Stimulated activated naive CD4-positive, alpha-beta T cell (primary cell): ENCODE measurements at regions not wholly inside any gene's neighbourhood (a gene's known extent, or its start where the extent isn't known, plus 50 kb on each side); places are given as distances from the start of the nearest gene placed in this dataset.

Experiments
- DNase-seq, 6 experiments: peaks; one replicate each; lab custom pipeline; 2025; lab: John Stamatoyannopoulos, UW

DNA sequence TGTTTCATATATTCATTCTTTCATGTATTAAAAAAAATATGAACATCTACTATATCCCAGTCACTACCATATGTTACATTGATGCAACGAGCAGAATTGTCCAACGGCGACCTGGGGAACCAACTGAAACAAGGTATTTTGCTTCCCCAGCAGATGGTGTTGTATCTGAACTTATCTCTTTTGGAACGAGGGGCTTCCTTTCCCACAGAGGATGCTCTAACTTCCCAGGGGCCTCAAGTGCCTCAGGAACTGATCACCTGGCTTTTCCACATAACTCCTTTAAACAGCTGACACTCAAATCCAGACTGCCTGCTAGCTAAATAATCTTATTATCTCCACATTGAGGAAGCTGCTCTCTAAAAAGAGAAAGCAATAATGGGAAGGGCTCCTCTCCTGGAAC, 259.3 kb downstream of the HTR7 start:
- DNase-seq: no peak

DNA sequence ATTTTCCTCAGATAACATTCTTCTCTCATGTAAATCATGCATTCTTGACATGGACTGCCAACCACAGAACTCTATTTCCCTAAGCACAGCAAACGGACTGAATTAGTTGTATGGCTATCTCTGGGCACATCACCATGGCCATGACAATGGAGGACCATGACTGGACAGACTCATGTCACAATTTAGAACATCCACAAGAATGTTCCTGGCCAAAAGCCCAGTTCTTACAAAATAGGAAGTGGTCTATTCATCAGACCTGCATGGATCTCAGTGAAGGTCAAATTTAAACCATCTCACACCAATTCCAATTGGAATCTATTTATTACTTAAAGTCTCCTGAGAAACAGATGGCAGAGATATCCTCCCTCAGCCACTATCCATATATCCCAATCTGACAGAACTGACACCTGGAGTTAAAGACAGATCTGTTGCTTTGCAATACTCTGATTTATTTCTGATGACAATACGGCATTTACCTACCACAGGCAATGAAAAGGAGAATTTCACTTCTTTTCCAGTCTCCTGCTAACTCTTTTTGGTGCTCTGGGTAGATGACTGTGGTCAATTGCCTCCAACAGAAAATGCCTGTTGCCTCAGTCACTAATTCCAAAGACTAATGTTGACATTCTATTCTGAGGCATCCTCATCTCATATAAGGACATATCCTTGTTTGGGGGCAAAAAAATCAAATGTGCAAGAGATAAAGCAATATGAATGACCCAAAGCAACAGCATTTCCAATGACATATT, 254.8 kb downstream of the HTR7 start:
- no peak for DNase-seq

DNA sequence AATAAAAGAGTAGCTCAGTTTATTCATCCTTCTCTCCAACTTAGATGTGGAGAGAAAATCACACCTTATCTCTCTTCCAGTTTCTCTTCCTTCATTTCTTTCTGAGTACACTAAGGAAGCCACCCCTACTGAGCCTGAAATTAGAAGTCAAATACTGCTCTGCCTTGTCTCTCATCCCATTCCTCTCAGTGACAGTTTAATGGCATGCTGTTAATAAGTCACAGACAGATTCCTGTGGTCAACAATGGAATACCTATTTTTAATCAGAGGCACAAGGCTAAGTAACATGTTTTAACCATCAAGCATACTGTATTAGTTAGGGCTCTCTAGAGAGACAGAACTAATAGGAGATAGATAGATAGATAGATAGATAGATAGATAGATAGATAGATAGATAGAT, 253.2 kb downstream of the HTR7 start:
- DNase-seq: no peak

DNA sequence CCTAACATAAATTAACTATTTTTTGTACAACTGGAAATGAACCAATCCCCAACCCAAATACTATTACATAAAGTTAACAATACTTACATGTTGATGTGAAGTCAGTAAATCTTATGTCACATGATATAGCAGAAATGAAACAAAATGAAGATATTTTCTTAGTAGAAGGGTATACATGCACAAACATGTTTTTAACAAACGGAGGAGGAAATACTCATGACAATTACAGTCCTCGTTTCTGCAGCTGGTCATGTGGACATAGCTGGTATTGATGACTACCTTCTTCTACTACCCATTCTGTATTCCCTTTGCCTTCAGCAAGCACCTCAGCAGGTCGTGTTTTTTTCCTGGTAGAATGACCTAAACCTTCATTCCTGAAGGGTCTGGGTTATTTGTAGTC, 252.3 kb downstream of the HTR7 start:
- no peak for DNase-seq

DNA sequence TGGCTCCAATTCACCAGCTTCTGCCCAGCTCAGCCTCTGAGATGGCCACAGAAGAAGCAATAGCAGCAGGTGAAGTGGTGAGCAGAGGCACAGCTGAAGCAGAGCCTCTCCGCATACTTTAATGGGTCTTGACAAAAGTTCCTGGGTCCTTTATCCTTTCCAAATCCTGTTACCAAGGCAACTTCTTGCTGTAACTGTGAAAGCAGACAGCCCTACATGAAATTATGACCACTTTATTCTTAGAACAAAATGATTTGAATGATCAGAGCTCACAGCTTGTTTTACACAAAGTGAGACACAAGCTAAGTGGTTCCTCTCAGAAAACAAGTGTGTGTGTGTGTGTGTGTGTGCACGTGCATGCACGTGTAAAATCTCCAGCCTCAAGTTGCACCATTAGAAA, 245.6 kb downstream of the HTR7 start:
- no peak for DNase-seq

DNA sequence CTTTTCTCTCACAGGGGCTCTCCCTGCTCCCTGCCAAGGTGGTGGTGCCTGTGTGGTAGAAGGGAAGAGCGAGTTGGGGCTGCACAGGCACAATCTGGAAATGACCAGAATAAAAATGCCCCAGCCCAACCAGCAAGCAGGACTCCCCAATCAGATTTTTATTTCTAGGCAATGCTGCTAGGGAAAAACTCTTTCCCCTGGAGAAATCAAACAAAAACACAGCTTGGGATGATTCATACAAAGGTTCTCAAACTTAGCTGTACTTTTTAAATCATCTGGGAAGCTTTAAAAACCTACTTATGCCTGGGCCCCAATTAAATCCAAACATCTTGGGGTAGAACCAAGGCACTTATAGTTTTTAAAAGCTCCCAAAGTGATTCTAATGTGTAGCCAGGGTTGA, 243.2 kb downstream of the HTR7 start:
- DNase-seq: no peak

DNA sequence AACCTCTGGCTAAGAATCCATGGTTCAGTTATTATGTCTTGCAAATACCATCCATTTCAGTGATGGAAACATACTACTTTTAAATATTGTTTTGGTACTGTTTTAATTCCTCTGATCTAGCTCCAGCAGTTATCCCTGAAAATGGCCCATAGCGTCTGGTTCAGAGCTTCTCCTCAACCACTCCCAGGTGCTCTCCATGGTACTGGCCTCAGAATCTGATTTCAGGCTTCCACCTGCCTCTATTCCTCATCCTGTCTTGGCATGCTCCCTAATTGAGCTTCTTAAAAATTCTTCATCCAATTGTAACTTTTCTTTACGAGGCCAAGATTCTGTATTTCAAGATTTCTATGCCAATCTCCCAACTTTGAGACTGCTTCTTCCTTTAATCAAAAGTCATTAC, 236.3 kb downstream of the HTR7 start:
- DNase-seq: no peak

DNA sequence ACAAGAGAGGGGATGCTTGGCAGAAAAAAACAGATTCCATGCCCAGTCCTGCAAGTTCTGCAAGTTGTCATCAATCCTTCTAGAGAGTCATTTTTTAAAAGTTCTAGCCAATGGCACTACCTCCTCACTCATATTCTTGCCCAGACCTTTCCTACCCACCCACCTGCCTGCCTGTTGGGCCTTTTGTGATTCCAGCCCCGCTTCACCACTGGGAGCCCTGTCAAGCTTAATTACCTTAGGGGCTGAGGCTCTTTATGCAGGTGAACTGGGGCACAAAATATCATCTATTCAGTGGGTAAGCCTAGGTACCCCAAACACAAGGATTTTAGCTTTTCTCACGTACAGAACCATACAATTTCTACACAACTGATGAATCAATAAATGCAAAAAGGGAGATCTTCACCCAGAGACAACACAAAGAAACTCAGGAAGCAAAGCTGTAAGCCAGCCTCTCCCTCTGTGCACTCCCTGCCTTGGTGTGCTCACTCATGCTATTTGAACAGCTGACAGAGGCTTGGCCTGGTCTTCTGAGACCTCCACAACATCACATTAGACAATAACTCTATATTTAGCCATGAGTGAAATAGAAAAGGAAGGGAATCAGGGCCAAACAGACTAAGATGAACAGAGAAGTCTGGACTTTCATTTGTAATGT, 222.6 kb downstream of the HTR7 start:
- no peak for DNase-seq

DNA sequence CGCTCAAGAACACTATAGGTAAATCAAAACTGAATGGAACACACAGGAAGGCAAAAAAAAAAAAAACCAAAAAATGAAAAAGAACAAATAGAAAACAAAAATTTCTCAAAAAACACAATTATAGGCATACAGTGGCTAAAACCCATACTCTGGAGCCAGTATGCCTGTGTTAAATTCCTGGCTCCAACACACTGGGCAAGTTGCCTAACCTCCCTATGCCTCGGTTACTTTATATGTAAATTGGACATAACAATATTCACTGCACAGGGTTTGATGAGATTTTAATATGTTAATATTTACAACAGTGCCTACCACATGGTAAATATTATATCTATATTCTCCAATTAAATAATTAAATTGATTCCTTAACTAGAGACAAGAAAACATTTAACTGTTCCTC, 217.1 kb downstream of the HTR7 start:
- DNase-seq: no peak

DNA sequence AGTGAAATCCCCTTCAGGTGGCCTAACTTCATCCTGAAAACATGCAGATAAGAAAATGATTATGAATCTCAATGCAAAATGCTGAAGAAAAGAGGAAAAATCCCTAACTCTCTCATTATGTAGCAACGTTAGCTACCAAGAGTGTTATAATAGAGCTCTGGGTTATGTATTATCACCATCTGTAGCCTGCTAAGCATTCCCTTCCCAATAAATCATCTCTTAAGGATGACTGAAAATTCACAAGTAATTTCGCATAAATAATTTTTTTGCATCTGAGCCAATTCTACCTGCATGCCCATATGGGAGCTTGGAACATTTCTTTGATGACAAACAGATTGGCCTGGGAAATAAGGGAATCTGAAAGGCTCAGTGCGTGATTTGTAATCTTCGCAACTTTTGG, 216.1 kb downstream of the HTR7 start:
- DNase-seq: no peak

DNA sequence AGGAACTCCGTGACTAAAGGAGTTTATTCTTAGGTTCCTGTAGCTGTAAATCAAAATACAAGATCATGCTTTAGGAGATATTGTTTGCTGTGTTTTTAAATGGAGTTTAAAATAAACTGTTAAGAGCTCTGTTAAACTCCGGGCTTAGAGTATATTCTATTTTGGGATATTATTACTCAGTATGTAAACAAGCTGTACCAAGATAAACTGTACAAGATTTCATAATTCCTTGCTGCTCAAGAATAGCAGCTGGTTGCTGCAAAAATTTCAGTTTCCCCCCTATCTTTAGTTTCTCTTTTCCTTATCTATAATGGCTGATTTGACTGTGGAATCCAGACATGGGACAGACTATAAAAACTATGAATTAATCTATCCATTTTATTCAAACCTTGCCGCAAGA, 215.7 kb downstream of the HTR7 start:
- DNase-seq: no peak

DNA sequence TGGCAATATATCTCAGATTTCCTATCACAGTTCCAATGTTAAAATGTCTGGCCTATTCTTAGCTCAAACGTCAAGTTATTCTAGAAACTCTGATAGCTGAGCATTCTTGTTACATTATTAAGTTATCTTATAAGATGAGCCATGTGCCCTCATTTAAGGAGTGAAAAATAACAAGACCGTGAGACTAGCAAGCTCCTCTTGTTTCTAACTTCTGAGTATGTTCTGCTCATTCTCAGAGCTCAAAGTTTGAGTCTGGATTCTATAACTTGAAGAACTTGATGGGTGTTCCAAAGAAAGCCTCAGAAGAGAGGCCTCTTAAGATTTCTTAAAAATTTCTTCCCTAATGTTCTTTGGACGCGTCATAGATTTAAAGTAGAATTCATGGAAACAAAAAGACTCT, 215.2 kb downstream of the HTR7 start:
- DNase-seq: no peak

DNA sequence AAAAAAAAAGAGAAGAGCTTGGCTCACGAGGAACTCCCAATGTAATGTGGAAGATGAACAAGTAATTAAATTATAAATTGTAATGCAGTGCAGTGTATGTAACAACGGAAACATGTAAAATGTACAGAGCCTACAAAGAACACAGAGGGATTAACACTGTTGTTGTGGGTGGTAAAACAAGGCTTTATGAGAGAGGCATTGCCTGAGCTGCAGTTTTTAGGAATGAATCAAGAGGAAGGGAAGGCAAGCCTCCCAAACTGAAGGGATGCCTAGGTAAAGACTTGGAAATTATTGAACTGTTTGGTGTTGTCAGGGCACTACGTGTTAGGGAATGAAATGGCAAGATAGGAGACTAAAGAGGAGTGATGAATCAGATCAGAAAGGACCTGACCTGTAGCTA, 213.7 kb downstream of the HTR7 start:
- no peak for DNase-seq

DNA sequence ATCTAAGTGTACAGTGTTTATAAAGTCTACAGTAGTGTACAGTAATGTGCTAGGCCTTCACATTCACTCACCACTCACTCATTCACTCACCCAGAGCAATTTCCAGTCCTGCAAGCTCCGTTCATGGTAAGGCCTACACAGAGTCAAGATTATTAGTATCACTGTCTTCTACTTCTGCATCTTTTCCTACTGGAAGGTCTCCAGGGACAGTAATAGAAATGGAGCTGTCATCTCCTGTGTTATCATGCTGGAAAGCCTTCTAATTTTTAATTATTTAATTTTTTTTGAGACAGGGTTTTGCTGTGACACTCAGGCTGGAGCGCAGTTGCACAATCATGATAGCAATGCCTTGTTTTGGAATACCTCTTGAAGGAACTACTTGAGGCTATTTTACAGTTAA, 207.0 kb downstream of the HTR7 start:
- DNase-seq: no peak

DNA sequence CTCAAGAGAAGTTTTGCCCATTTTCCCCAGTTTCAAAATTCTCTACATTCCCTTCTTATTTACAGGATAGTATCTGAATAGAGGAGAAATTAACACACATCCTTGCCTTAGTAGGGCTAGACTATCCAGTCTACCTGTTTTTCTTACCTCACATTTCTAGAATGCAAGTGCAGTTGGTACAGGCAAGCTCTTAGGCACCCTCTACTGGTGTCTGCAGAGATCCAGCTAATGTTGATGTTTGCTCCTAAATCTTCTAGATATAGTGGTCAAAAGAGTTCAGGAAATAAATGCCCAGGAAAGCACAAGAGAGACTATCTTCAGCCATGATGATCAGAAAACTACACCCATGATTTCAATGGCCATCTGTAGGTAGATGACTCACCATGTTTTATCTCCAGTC, 205.3 kb downstream of the HTR7 start:
- DNase-seq: no peak

DNA sequence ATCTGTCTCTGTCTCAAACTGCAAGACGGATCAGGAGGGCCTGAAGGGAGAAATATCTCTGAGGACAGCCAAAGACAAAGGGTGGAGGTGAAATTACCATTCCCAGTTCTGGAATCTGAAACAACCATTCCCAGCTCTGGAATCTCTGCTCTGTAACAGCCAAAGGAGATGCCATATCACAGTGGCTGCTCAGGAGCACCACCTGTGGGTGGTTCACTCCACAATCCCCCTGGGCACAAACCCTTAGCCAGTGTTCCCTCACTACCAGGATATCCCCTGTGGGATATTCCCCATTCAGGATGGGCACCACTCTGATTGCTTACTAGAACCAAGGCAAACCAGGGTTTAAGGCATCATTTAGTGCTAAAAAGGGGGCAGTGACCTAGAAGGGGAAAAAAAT, 199.0 kb downstream of the HTR7 start:
- DNase-seq: no peak

DNA sequence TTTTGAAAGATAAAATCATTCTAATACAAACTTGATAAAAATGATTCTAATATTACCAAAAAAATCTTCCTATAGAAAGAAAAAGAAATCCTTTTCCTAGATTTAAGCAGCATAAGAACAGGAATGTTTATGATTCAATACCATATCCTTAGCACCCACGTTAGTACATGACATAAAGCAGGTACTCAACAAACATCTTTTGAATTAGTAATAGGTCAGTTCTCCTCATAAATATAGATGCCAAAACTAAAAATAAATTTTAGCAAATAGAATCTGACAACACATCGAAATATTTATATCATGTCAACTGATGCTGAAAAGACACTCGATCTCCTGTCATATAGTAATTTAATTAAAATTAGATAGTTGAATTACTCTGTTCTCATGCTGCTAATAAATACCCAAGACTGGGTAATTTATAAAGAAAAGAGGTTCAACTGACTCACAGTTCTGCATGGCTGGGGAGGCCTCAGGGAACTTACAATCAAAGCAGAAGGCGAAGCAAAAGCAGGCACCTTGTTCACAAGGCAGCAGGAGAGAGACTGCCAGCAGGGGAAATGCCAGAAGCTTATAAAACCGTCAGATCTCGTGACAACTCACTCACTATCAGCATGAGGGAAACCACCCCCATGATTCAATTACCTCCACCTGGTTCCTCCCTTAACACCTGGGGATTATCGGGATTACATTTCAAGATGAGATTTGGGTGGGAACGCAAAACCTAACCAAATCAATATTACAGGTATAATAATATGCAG, 191.8 kb downstream of the HTR7 start:
- DNase-seq: no peak

DNA sequence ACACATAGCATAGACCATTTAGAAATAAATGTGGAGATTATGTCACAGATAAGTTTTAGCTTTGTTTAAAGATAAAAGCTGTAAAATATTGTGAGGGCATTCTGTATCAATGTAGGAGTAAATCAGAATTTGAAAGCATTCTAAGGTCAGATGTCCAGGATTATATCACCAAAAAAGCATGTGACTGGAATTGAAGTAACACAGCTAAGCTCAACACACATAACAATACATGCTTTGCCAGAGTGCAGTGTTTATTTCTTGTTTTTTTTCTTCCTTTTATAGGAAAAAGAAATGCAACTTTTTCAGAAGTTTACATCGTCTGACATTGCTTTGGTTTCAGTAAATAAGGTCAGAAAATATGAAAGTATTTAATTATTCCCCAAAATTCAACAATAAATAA, 183.4 kb downstream of the HTR7 start:
- no peak for DNase-seq

DNA sequence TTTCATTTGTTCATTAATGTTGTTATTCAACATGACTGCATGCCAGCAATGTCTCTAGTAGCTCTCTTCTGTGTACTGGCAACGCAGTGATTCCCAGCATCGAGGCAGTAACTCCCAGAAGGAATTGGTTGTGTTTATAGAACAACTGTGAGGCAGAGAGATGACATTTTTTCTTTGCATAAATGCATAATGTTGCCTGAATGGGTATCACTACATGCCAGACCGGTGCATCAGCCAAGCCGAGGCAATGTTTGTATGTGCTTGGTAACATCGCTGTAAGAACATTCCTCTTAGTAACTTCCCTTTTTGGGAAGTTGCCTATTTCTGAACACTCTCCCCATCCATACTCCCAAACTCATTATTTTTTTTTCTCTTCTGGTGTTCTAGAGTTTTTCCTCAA, 182.9 kb downstream of the HTR7 start:
- no peak for DNase-seq

DNA sequence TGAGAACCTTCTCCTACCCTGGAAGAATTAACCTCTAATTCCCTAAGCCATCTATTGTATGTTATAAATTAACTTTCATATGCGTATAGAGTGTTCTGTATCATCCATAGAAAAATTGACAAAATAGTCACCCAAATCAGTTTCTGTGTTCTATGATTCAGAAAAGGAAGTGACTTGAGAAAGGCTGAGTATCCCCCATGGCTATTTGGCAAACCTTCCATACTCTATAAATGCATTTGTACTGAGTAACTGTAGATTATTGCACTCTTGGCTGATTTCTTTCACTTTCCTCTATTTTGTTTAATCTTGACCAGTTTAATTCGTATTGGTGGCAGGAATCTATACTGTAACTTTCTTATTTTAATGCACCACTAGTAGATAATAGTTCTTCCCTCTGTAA, 182.2 kb downstream of the HTR7 start:
- DNase-seq: no peak
